ENCODE measurements at regions not wholly inside any gene's neighbourhood (a gene's known extent, or its start where the extent isn't known, plus 50 kb on each side); places are given as distances from the start of the nearest gene placed in this dataset.
"Not testable (repeated sequence)": the region's sequence is repeated elsewhere in the genome, so short reads cannot be mapped to it uniquely, and the experiment has no call there.

- no peak for DNase-seq
These were observed 618.5 kb downstream of the C6orf118 start for GRCh38 chr6:164690702-164691500.

- no peak for DNase-seq
These were observed 619.2 kb downstream of the C6orf118 start for GRCh38 chr6:164690241-164690640.

DNA sequence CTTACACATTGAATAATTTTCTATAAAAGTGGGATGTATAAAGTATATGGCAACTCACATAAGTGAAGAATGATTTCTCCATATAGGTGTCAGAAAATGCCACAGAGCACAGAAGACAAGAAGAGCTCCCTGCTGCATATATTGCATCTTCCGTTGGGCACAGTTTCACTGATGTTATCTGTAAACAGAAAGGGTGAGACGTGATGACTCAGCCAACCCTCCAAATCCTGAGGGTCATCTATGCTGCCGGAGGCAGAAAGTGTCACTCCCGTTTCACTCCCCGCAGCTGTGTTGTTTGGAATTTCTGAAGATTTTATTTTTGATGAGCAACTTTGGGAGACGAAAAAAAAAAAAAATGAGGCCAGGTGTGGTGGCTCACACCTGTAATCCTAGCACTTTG, 644.1 kb downstream of the C6orf118 start:
- no peak for DNase-seq

- DNase-seq, result no peak
These were observed 645.8 kb downstream of the C6orf118 start for GRCh38 chr6:164663634-164664033.

DNA sequence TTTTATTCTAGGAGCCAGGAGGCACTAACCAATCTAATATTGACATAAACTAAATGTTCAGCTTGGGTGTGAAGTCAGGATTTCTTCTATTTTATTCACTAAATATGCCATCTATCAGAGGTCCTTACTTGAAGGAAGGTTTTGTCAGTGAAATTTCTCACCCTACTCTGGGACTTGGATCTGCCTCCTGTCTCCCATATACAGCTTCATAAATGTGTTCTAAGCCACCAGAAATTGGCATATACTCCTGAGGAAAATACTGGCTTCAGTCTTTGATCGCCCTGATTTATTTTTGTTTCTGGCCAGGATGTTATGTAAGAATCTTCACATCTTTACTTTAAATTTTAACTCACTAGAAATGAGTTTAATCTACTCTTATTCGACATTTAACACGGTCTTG, 647.7 kb downstream of the C6orf118 start:
- no peak for DNase-seq

DNA sequence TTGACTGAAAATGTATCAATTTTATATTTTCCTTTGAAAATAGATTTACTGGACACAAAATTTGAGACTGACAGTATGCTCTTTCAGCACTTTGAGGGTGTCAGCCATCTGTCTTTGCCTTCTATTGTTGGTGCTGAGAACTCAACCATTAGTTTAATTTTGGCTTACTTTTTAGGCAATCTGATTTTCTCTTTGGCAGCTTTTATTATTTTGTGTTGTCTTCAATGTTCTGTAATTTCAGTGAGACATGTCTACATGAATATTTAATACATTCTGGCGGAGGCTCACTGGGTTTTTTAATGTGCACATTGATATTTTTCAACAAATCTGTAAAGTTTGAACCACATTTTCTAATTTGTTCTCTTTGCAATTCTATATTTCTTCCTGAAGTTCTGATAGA, 648.6 kb downstream of the C6orf118 start:
- DNase-seq, result no peak

GRCh38 chr6:164640956-164641355, 668.4 kb downstream of the C6orf118 start:
- DNase-seq, result no peak

DNA sequence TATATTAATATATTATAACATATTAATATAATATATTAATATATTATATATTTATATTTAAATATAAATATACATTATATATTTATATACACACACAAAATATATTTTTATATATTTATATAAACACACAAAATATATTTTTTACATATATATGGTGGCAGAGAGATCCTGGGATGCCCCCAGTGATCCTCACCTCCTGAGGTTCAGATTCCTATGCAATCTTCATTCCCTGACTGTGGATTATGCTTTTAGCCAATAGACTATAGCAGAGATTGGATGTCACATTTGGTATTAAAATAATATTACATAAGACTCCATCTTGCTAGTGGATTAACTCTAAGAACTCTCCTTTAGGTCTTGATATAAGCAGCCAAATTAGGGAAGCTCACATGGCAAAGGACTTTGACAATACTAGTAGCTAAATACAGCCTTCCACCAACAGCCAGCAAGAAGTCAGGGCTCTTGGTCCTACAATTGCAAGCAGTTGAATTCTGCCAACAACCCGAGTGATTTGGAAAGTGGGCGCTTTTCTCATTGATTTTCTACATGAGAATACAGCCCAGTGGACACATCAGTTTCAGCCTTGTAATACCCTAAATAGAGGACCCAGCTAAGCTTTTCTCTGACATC, 681.0 kb downstream of the C6orf118 start:
- DNase-seq, result peak in 1 of 2 donors; percentile 0

DNA sequence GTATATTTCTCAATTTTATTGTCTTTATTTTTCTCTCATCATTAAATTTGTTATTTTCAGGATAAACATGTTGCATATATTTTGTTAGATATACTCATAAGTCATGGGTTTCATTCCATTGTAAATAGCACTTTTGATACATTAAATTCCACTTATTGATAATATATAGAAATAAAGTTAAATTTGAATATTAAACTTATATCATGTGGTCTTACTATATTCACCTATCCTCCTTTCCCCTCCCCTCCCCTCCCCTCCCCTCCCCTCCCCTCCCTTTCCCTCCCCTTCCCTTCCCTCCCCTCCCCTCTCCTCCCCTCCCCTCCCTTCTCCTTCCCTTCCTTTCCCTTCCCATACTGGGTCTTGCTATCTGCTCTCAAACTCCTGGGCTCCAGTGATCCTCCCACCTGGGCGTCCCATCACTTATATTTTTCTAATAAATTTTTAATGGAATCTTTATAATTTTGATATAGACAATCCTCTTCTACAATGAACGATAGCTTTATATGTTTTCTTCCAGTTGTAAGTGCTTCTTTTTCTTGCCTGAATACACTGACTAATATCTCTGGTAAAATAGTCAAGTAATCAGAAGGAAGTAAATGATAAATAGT, 692.4 kb downstream of the C6orf118 start:
- DNase-seq, result no peak

DNA sequence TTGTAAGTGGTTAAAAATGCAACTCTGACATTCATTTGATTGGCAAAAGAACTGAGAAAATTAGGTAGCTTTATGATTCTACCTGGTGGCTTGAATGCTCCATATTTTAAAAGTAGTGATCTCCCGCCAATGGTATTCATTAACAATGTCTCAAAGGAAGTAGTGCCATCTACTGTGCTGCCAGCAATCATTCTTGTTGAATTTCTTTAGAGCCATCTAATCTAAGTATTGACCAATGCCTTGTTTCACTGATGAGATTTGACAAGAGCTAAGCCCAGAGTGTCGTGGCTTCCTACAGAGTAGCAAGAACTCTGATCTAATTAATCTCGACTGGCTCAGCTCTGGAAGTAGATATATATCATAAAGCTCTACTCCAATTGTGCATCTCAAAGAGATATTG, 696.7 kb downstream of the C6orf118 start:
- no peak for DNase-seq

DNA sequence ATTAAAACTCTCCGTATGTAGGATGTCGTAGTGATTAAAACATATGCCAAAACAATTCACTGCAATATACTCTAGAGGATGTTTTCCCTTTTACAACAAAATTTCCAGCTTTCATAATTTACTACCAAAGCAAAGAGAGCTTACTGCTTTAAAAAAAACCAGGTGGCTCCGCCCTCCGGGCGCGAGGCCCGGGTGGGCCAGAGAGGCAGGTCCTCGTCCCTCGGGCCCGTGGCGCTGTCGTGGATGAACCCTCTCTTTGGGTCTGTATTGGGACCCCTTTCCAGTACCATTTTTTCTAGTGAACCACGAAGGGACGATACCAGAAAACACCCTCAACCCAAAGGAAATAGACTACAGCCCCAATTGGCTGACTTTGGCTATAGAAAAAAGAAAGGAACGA, 698.5 kb downstream of the C6orf118 start:
- not testable (repeated sequence) for DNase-seq

DNA sequence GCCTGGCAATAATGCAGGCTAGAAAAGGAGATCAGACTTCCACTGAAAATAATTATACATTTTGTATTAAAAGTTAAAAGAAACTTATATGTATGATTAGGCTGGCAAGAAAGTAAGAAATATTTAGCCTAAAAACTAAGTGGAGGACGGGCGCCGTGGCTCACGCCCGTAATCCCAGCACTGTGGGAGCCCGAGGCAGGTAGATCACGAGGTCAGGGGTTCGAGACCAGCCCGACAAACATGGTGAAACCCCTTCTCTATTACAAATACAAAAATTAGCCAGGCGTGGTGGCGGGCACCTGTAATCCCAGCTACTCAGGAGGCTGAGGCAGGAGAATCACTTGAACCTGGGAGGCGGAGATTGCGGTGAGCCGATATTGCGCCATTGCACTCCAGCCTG, 707.0 kb downstream of the C6orf118 start:
- not testable (repeated sequence) for DNase-seq

- no peak for DNase-seq
These were observed 727.8 kb downstream of the C6orf118 start for GRCh38 chr6:164581563-164581962.

DNA sequence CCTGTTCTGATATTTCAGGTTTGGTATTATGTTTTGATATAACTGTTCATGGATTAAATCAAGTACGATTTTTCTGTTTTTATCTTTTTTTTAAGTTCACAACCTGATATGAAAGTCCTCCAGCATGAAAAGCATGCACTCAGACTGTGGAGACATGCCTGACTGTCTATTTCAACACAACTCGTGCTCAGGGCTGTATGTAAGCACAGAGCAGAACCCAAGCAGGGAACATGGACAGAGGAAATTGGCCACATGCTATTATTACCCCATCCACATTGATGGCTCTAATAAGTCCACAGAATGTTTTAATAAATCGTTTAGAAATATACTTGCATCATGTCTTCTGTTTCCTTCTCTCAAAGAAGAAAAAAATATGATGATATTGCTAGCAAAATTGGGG, 730.4 kb downstream of the C6orf118 start:
- DNase-seq, result no peak

GRCh38 chr6:164578616-164579015, 730.8 kb downstream of the C6orf118 start:
- DNase-seq, result no peak

- no peak for DNase-seq
These were observed 738.6 kb downstream of the C6orf118 start for GRCh38 chr6:164570801-164571200.

GRCh38 chr6:164569509-164569908, 739.9 kb downstream of the C6orf118 start:
- no peak for DNase-seq

- DNase-seq, result no peak
These were observed 745.5 kb downstream of the C6orf118 start for GRCh38 chr6:164563924-164564323.

DNA sequence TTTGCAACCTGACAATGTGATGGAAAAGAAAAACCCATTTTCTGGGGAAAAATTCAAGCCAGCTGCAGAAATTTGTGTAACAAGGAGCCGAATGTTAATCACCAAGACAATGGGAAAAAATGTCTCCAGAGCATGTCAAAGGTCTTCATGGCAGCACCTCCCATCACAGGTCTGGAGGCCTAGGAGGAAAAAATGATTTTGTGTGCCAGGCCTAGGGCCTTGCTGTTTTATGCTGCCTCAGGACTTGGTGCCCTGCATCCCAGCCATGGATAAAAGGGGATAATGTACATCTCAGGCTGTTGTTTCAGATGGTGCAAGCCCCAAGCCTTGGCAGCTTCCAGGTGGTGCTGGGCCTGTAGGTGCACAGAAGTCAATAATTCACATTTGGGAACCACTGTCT, 747.7 kb downstream of the C6orf118 start:
- DNase-seq, result no peak

DNA sequence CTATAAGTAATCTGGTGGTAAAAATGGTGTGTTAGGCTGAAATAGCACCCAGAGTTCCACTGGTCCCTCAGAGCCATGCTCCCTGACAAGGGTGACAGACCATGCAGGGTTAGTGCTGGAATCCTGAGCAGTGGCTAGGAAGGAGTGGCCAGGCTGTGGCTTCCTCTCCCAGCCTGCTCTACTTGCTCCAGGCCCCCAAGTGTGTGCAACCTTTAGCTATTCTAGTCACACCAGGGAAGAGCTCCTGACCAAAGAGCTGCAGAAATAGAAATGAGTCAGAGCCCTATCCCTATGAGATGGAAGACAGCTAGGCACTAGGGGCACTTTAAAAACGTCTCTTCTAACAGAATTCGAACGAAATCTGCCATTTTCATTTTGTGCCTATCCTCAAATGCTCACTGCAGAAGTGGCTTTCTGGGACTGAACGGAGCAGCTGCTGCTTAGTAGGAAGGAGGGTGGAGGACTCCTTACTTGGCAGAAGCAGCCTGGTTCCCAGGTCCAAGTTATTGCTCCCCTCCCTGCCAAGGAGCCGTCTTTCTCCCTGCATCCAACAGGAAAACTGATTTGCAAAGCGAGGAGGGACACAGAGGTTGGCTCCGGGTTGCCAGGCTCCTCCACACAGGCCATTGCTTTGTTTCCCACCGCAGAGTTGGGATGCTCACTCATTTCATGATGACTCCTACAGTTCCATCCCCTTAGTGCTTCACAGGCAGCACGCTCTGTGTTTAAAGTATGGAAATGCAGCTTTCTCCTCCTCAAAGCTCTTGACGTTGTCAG, 754.5 kb downstream of the C6orf118 start:
- no peak for DNase-seq

DNA sequence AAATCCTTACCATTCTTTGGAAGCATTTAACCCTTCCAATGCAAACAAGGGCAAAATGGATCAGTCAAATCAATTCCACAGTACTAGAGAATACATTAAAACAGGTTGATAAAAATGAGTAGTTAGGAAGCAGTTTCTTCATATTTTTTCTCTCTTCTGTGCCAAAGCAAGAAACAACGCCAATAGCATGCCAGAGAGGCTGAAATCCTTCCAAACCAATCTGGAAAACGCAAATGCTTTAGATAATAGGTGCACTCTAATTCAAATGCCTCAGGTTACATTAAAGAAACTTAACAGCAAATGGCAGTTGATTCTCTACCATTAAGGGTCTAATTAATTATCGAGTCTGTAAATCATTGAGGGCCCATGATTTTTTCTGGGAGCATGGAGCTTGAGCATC, 755.2 kb downstream of the C6orf118 start:
- no peak for DNase-seq

- DNase-seq, result no peak
These were observed 757.7 kb downstream of the C6orf118 start for GRCh38 chr6:164551706-164552105.

- DNase-seq, result no peak
These were observed 762.3 kb downstream of the C6orf118 start for GRCh38 chr6:164547076-164547475.
